ENCODE measurements at regions not wholly inside any gene's neighbourhood (a gene's known extent, or its start where the extent isn't known, plus 50 kb on each side); places are given as distances from the start of the nearest gene placed in this dataset.
"Not testable (repeated sequence)": the region's sequence is repeated elsewhere in the genome, so short reads cannot be mapped to it uniquely, and the experiment has no call there.

DNA sequence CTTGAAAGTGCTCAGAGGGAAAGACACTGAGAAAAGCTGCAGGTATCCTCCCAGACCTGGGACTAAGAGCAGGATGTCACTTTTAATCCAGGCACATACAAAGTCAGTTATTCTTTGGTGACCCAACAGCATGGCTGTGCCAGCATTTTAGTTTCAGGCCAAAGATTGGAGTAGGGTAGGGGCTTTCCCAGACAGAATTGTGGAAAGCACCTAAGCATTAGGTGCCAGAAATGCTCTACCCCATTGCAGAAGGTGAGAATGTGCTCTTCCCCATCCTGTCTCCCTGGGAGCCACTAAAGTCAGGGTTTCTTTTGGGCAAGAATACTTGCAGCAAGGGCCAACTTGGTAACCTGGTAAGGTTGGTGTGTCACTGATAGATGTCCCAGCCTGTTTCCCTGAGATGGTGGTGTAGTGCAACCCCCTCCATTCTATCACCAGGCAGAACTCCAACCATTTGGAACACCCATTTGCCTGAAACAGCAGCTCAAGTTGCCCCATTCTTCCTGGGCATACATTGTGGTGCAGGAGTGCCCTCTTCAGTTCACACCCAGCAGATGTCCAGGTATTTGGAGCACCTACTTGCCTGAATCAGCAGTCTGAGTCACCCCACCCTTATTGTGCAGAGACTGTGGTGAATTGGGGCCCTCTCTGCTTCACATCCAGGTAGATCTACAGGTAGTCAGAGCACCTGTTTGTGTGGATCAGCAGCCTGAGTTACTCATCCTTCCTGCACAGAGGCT lies 183.5 kb downstream of the ZC4H2 start:
- intact Hi-C loops (cut with DNase I), result no loop called here

GRCh38 chrX:64782923-64783322 lies 193.3 kb downstream of the ZC4H2 start:
- Histone ChIP-seq H3K36me3 (no peaks in the 10 kb centered on the region), H3K4me1 (no peaks in the 10 kb centered on the region), H3K4me3 (no peak overlapping the region), H3K9me3 (peaks cover 0 to 17% of the 10 kb centered on the region in 2 donors), H3K27me3 (no peaks in the 10 kb centered on the region), H3K27ac (no peak overlapping the region)
- ATAC-seq, result no peak
- TF ChIP-seq, protein P1, sequence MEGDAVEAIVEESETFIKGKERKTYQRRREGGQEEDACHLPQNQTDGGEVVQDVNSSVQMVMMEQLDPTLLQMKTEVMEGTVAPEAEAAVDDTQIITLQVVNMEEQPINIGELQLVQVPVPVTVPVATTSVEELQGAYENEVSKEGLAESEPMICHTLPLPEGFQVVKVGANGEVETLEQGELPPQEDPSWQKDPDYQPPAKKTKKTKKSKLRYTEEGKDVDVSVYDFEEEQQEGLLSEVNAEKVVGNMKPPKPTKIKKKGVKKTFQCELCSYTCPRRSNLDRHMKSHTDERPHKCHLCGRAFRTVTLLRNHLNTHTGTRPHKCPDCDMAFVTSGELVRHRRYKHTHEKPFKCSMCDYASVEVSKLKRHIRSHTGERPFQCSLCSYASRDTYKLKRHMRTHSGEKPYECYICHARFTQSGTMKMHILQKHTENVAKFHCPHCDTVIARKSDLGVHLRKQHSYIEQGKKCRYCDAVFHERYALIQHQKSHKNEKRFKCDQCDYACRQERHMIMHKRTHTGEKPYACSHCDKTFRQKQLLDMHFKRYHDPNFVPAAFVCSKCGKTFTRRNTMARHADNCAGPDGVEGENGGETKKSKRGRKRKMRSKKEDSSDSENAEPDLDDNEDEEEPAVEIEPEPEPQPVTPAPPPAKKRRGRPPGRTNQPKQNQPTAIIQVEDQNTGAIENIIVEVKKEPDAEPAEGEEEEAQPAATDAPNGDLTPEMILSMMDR (IDR thresholded peaks at IDR 0.05), result no peak
- DNase-seq, result no peak
- intact Hi-C loops (cut with DNase I), result no loop called here

More for the DNA sequence above, 183.5 kb downstream of the ZC4H2 start:
- Histone ChIP-seq H3K4me3 (no peak overlapping the region), H3K27me3 (no peaks in the 10 kb centered on the region), H3K27ac (no peak overlapping the region), H3K36me3 (no peaks in the 10 kb centered on the region), H3K4me1 (no peaks in the 10 kb centered on the region), H3K9me3 (peaks cover 0 to 12% of the 10 kb centered on the region in 2 donors)
- DNase-seq (no peak), ATAC-seq (no peak)
- TF ChIP-seq, protein P1 (IDR thresholded peaks at IDR 0.05), result no peak

GRCh38 chrX:64758047-64758446 lies 218.2 kb downstream of the ZC4H2 start:
- intact Hi-C loops (cut with DNase I), result no loop called here
- H3K9me3 ChIP-seq, result no peaks in the 10 kb centered on the region
- TF ChIP-seq, protein P1 (IDR thresholded peaks at IDR 0.05), result no peak
- H3K27me3 ChIP-seq, result no peaks in the 10 kb centered on the region
- no peak for DNase-seq
- H3K4me1 ChIP-seq, result no peaks in the 10 kb centered on the region
- no peaks in the 10 kb centered on the region for H3K36me3 ChIP-seq
- no peak for ATAC-seq
- H3K4me3 ChIP-seq, result no peak overlapping the region
- H3K27ac ChIP-seq, result no peak overlapping the region

DNA sequence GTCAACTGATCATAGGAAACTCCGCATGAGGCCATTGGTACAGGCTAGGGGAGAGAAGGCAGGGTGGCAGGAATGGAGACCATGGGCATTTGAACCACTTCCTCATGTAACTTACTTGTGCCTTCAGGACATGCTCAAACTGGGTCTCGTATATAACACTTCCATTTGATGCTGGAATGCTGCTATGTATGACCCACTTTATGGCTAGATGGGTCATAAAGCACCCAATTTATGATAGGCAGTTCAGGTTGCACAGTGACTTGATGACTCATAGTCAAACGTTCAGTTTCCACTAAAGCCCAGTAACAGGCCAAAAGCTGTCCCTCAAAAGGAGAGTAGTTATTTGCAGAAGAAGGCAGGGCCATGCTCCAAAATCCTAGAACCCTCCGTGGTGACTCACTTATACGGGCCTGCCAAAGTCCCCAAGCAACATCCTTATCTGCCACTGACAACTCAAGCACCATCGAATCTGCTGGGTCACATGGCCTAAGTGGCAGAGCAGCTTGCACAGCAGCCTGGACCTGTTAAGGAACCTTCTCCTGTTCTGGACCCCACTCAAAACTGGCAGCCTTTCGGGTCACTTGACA lies 236.4 kb downstream of the ZC4H2 start:
- TF ChIP-seq, protein P1 (IDR thresholded peaks at IDR 0.05), result no peak
- intact Hi-C loops (cut with DNase I), result no loop called here
- DNase-seq (no peak), ATAC-seq (no peak)
- H3K27me3 ChIP-seq, result no peaks in the 10 kb centered on the region
- no peaks in the 10 kb centered on the region for H3K9me3 ChIP-seq
- no peaks in the 10 kb centered on the region for H3K36me3 ChIP-seq
- no peaks in the 10 kb centered on the region for H3K4me1 ChIP-seq
- no peak overlapping the region for H3K4me3 ChIP-seq
- H3K27ac ChIP-seq, result no peak overlapping the region

- intact Hi-C loops (cut with DNase I), result no loop called here
- no peak overlapping the region for H3K4me3 ChIP-seq
- H3K9me3 ChIP-seq, result peaks cover 0 to 5% of the 10 kb centered on the region in 2 donors
- DNase-seq (peak in 1 of 4 donors; percentile 27), ATAC-seq (no peak)
- H3K27ac ChIP-seq, result no peak overlapping the region
- H3K4me1 ChIP-seq, result no peaks in the 10 kb centered on the region
- H3K27me3 ChIP-seq, result no peaks in the 10 kb centered on the region
- H3K36me3 ChIP-seq, result no peaks in the 10 kb centered on the region
- TF ChIP-seq, protein P1 (IDR thresholded peaks at IDR 0.05), result no peak
These were observed 277.9 kb downstream of the ZC4H2 start for GRCh38 chrX:64698317-64698716.

DNA sequence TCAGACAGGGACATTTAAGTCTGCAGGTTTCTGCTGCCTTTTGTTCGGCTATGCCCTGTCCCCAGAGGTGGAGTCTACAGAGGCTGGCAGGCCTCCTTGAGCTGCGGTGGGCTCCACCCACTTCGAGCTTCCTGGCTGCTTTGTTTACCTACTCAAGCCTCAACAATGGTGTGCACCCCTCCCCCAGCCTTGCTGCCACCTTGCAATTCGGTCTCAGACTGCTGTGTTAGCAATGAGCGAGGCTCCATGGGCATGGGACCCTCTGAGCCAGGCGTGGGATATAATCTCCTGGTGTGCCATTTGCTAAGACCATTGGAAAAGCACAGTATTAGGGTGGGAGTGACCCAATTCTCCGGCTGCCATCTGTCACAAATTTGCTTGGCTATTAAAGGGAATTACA lies 280.9 kb downstream of the ZC4H2 start:
- H3K4me3 ChIP-seq; intact Hi-C loops (cut with DNase I); H3K27ac ChIP-seq; H3K36me3 ChIP-seq; ATAC-seq; H3K9me3 ChIP-seq; H3K27me3 ChIP-seq; DNase-seq; H3K4me1 ChIP-seq: not testable (repeated sequence)
